T-helper 1 cell treated with Interleukin-12 subunit alpha and Interleukin-12 subunit beta and Interleukin-4 antibody, amounts not matched to agents 30 ng/mL and 1 ng/mL, for 36 hours (primary cell): ENCODE measurements at regions not wholly inside any gene's neighbourhood (a gene's known extent, or its start where the extent isn't known, plus 50 kb on each side); places are given as distances from the start of the nearest gene placed in this dataset.

Experiments used
- intact Hi-C: fragments of 100-400 bp; cut with micrococcal nuclease; formaldehyde crosslinking; loops from one replicate; pipeline ENCODE4 v1.15.1; 2024

DNA sequence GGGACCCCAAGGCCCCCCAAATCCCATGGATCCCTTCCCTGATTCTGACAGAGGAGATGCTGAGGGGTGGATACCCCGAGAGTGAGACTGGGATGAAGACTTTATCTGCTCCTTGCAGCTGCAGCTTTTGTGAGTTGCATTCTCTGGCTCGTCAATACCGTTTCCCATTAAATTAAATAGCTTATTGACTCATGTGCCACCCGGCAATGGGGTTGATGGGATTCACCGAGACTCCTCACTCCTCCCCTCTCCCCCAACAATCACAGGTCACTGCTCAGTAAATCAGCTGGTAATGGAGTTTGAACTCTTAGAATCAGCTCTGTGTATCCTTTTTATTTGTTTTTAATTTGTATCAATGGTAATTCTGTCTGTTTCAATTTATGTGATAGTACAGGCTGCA, 337.5 kb upstream of the PLXNA2 start:
- intact Hi-C loops: no loop called here

DNA sequence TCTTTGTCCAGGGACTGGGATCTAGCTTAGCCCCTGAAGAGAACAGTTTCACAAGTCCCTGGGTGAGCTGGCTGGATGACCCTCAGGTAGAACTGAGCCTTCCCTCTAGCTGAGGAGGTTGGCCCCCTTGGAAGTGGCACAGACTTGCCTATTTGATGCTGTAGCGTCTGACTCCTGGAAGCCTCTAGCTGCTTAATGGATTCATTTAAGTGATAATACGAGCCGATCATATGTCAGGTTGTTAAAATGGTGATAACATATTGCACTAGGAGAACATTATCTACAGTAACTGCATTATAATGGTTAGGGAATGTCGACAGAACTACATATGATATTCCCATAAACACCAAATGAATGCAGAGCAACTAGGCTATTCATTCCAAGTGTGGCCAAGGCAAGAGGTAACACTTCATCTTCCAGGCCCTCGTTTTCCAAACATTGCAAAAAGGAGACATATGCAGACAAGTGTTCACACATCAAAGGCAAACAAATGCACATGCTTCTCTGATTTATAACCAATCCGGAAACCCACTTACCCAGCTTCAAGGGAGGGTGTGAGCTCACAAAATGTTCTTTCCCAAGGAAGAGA, 340.1 kb upstream of the PLXNA2 start:
- intact Hi-C loops: no loop called here

DNA sequence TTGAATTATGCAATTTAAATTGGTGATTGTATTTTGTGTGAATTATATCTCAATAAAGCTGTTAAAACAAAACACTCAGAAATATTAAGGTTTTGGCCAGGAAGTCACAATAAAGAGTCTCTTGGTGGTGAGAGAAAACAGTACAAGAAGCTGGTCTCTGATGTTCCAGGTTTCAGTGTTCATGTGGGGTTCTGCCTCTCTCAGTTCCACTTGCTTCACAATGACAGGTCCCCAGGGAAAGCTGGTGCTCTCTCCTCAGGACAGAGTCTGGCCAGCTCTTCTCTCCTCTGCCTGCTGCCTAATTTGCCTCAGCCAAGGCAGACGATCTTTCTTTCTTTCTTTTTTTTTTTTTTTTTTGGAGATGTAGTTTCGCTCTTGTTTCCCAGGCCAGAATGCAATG, 342.9 kb upstream of the PLXNA2 start:
- intact Hi-C loops: no loop called here

DNA sequence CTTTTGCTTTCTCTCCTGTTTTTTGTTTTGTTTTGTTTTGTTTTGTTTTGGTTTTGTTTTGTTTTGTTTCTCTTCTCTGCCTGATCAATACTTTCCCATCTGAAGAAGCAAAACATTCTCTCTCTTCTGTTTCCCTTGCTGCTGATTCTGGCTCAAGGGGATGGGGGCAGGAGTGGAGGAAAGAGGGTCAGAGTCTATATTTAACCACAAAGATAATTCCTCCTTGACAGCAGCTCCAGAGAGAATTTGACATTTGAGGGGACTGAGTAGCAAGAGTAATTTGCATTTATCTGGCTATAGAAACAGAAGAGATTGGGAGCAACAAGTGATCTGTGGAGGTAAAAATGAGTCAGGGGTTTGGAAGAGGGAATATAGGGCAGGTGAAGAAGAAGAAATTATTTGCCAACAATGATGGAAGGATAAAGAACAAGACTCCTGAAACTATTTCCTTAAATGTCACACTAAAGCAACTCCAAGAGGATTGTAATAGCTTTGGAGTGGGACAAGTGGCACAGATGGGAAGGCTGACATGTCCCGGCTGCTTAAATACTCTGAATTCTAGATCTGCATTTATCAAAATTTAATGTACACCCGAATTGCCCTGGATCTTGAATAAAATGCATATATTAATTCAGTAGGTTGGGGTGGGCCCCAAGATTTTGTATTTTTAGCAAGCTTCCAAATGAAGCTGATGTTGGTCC, 349.3 kb upstream of the PLXNA2 start:
- intact Hi-C loops: no loop called here

DNA sequence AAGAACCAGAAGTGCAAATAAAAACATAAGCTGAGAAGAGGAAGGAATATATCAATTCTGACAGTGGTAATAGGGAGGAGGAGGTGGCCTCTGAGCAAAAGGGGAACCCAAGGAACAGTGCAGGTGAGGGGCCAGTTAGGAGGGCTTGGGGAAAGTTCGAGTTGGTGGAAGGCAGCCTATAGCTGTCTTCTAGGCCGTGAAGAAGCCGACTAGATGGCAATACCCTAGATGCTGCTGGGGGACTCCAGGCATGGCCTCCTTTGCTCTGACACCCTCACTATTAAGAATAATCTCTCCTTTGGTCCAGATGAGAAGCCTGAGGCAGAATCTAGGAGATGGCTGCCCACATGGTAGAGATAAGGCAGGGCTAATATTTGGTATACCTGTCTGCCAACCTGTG, 351.1 kb upstream of the PLXNA2 start:
- intact Hi-C loops: no loop called here

DNA sequence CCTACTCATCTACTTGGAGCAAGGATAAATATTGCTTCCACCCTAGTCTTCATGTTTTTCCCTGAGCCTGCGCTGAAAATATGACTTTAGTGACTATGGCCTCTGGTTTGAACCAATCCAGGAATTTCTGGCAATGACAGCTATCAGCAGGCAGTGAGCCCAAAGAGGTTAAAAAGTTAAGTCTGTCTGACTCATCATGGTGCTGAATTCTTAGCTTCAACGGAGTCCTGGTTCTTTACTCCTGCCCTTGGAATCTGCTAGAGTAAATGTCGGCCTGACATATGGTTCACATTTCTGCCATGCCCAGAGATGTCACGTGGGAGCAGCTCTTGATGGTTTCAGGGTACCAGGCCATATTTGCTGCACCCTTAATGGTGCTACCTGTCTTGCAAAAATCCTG, 351.6 kb upstream of the PLXNA2 start:
- intact Hi-C loops: no loop called here

DNA sequence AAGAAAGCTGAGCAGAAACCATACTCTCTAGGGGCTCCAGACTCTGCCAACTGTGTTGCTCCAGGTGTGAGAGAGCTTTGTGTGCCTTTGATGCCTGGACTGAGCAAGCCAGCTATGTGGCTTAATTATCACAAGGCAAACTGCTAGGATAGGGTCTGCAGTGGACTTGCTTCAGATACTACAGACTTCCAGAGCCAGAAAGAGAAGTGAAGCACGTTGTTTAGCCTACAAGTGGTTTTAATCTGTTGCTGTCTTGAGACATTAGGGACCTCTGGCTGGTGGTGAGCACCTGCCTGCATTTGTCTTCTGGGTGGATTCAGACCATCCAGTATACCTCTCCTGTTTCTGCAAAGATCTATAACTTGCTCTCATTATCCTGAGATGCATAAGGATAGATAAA, 353.4 kb upstream of the PLXNA2 start:
- intact Hi-C loops: no loop called here

DNA sequence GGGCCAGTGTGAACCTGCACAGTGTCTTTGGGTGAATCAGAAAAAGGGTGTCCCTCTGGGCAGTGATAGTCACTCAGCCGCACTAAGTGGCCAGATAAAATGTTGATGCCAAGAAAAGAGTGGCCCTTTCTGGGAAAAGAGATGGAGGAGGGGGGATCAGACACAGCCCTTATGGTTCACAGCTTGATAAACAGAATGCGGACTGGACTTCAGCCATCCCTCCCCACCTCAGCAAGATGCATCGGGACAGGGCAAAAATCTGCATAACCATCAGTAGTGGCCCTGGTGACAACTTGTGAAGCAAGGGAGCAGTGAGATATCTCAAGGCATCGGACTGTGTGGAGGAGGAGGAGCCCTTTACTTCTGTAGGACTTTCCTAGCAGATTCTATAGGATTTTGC, 353.8 kb upstream of the PLXNA2 start:
- intact Hi-C loops: no loop called here

DNA sequence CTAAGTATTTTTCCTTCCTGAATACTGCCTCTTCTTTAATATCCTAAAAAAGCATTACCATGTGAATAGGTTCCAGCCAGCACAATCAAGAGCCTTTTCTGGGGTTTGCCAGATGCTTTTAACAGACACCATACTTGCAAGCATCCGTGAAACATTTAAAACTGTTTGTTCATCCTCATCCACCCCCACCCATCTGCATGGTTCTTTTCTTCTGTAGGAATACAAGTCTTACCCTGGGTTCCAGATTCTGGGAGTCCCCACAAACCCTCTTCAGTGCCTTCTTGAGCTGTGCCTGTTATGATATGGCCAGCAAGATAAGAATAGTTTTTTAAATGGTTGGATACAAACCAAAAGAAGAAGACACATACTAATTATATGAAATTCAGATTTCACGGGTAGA, 354.9 kb upstream of the PLXNA2 start:
- intact Hi-C loops: no loop called here

DNA sequence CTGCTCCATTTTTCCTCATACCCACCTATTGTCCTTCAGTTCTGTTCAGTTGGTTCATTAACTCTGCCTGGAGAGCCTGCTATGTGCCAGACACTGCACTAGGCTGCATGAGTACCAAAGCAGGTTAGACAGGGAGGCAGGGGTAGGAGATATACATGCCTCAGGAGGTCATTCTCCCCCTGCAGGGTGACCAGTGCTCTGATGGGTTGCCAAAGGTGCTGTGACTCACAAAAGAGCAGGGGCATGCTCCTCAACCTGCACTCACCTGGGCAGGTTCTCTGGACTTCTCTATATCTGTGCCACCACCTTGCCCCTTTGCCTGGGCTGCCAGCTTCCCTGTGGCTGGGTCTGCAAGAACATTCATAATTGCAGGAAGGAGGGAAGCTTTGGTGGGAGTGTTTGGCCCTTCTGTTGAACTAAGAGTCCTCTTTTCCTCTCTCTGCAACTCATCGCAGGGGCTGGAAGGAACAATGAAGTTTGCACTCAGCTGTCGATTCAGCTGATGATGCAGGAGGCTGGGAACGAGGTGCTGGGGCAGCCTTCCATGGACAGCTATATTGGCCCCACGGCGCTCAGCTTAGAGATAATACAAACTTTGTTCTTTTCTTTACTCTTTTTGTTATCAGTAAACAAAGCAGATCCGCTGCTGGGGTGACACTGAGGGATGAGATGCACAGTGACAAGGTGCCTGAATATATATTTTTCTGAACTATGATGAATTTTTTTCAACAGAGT, 356.4 kb upstream of the PLXNA2 start:
- intact Hi-C loops: no loop called here

DNA sequence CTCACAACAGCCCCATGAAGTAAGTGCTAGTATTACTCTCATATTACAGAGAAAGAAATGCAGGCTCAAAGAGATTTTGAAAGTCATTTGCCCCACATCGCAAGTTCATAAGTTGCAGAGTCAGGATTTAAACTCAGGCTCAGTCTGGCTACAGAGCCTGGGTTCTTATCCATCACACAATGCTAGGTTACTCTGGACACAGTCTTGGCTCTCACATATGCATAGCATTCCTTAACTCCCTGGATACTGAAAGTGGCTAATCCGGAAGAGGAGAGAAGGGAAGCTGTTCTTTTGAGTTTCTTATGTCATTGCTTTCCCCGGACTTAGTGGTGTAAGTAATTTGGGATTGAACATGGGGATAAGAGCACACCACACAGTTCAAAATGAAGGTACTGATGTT, 357.4 kb upstream of the PLXNA2 start:
- intact Hi-C loops: no loop called here

DNA sequence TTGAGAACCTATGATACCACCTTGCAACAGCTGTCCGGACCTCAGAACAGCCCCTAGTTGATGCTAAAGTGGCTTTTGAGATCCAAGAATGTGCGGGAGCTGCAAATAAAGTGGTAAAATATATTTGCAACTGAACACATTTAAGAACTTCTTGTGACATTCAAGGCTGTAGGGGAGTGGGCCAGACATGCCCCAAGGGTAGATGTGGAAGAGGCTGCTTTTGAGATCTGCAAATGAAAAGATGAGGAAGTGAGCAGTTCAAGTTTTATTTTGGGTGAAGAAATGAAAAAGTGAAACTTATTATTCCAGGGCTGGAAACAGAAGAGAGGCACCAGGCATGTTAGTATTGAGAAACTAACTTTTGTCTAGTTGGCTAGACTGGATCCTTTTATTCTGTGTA, 359.5 kb upstream of the PLXNA2 start:
- intact Hi-C loops: no loop called here

DNA sequence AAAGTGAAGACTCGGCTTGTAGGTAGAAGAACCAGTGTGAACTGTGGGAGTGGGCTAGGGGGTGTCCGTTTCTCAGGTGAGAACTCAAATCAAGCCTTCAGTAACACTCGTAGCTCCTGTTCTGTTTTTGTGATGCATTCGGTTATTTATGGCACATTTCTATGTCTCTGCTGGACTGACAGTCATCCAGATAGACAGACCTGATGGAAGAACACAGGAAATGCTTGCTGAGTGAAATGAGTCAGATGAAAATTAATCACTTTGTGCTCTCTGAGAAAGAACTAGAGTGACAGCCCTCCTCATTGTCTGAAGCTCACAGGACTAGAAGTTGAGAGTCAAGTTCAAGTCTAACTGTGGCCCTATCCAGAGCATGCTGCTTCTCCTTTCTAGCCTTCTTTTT, 360.1 kb upstream of the PLXNA2 start:
- intact Hi-C loops: no loop called here

DNA sequence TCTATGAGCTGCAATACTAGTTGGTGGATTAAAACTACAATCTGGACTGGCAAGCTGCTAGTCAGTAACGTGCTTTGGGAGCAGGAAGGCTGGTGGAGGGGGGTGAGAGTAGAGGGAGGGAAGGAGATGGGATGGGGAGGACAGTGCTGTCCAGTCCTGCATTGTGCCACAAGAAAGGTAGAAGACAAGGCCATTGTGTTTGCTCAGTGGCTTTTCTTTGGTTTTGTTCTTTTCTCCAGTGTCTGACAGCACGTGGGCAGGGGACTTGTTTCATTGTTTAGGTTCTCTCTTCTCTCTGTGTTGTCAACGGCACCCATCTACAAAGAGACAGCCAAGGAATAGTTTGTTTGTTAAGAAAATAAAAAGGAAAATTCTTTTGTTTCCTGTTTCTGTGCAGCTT, 362.8 kb upstream of the PLXNA2 start:
- intact Hi-C loops: no loop called here

DNA sequence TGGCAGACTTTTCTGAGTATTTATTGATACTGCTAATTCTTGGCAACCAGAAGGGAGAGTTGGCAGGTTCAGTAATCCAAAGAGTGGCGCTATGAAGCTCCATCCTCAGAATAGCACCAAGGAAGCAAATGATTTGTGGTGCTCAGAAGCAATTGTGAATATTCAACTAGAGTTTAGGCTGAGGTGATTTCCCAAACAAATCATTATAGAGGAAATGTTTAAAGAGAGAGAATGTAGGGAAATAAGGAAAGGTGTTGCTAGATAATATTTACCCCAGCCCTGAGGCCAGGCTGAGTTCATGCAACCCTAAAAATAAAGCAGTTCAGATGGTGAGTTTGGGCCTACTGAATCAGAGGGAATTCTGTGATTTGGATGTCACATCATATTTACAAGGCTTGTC, 363.4 kb upstream of the PLXNA2 start:
- intact Hi-C loops: no loop called here

DNA sequence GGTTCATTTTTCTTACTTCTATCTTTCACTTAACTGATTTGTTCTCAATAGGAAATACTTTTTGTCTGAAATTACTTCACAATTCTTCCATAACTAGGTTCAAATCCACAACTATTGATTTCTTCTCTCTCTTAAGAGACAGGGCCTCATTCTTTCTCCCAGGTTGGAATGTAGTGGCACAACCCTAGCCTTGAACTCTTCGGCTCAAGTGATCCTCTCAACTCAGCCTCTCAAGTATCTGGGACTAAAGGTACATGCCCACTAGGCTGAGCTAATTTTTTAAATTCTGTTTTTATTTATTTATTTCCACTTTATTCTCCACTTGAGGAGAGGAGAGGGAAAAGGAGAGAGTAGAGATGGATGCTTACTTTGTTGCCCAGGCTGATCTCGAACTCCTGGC, 370.4 kb upstream of the PLXNA2 start:
- intact Hi-C loops: no loop called here

DNA sequence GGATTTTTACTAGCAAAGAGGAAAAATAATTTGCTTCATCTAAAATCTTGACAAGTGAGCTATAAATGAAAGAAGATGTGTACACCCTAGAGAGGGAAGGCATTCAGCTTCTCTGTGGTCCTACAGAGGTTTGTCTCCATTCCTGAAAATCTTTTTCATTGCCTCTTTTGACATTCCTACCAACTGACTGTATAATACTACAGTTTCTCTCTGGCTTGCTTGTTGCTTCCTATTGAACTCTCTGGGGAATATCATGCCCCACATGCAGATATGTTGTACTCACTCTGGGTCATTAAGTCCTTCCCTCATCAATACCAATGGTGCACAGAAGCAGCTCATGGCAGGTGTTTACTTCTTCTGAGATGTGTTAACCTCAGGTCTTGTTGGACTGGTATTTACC, 371.2 kb upstream of the PLXNA2 start:
- intact Hi-C loops: no loop called here

DNA sequence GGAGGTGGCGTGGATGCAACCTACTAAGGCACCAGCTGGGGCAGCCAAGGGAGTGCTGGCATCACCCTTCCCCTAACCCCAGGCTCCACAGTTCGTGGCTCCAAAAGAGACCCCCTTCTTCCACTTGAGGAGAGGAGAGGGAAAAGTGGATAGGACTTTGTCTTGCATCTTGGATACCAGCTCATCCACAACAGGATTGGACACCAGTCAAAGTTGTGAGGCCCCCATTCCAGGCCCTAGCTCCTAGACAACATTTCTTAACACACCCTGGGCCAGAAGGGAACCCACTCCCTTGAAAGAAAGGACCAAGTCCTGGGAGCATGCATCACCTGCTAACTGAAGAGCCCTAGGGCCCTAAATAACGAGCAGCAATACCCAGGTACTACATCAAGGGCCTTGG, 372.6 kb upstream of the PLXNA2 start:
- intact Hi-C loops: no loop called here

DNA sequence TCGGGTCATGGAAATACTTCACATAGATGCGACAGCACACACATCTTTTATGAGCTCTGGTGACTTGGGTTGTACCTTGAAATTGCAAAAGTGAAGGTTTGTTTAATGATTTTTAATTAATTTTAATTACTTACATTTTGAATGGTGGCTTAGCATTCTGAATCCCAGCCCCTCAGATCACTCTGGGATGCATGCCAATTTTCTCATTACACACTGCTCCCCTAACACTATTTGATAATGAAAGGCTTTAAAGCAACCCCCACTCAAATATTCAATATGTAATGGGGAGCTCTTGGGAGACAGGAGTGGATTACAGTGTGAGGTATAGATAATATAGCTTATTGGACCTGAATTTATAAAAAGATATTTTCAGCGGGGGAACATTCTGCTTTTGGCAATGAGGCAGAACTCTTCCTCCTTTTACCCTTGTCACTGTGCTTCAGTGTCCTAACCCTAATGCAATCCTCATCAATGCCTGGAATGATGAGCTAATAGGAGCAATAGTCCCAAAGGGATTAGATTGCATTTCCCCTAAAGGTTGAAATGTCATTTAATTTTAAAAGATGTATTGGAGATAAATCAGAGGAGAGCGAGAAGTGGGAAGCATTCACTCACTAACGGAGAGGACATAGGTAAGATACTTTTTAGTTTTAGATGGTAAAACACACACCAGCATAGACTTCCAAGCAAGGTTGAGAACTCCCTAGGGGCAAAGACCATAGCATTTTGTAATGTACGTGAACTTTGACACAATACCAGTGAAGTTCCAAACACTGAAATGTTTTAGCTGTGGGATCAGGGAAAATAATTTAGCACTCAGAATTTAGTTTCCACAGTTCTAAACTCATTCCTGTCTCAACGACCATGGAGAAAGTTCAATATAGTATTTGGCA, 384.1 kb upstream of the PLXNA2 start:
- intact Hi-C loops: no loop called here

DNA sequence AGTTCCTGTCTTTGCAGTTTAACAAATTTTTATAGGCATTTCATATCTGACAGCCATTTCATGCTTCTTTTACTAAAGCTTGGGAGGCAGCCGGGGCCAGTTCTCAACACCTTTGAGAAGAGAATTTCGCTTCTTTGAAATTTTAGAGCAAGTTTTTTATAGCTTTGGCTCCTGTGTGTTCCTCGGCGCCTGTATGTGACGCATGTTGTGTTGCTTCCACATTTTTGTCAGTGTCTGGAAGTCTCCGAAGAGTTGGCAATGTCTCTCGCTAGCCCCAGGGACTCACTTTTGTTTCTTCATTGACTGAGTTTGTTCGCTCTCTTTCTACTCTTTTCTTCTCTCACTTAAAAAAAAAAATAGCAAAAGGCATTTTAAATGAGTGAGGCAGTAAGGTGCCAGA, 386.9 kb upstream of the PLXNA2 start:
- intact Hi-C loops: no loop called here

DNA sequence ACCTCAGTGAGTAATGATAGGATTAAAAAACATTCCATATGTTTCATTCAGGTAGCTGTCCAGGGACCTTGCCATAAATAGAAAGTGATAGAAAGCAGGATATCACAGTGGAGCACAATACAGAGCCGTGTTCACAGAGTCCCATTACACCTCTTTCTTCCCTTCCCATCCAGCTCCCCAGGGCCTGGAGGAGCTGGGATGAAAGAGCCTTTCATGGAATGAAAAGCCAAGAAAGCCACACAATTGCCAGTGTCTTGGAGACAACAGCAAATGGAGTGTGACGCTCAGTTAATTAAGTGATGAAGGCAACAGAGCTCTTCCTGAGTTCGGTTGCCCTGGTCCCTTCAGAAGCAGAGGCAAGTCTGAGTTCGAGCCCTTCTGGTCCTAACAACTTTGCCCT, 387.3 kb upstream of the PLXNA2 start:
- intact Hi-C loops: no loop called here
